ENCODE measurements at regions not wholly inside any gene's neighbourhood (a gene's known extent, or its start where the extent isn't known, plus 50 kb on each side); places are given as distances from the start of the nearest gene placed in this dataset.

DNA sequence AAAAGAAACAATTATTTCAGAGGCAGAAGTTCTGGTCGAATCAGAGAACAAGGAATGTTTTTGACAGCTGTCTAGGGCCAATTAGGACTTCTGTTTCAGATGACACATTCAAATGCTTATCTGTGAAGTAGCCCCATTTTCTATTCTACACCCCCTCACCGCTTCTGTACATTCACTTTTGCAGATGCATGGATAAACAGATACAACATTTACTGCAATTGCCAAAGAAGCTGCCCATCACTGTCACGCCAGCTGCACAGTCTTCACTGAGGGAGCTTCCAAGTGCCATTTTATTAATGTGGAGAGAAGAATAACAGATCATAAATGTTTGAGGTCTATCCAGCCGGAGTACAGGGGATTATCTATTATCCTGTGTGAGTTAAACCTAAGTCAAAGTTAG lies 426.8 kb upstream of the ARID1B start:
- DNase-seq: no peak

GRCh38 chr6:156348849-156349248 lies 428.3 kb upstream of the ARID1B start:
- DNase-seq: no peak

DNA sequence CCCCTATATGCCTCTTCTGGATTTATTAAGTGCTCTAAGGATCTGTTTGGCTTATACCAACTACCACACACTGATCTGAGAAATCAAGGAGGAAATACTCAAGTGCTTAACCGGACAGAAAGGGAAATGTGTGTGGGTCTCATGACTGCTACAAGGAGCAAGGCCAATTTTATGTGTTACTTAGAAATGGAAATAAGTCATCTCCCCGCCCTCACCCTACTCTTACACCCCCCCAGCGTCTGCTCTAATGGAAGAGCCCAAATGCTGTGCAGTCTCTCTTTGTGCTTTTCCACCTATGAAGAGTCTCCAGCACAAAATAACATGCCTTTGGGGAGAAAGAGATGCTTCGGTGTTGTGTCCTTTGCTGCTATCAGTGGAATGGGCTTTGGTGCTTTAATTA lies 428.8 kb upstream of the ARID1B start:
- DNase-seq: no peak

DNA sequence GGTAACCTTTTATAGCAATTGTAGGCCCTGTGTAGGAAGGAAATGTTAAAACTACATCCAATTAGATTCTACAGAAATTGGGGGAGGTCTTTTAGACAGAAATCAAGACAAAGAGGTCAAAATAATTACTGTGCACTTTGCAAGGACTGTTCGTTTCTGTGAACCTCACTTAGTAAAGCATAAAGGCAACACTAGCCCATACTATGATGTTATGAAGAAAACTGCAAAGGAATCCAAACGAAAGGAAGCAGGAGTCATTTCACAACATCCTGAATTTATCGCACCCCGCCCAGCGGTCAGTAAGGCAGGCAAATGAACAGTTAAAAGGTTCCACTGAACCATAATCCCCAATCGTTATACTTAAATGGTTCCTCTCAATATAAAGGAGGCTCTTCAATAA lies 429.5 kb upstream of the ARID1B start:
- DNase-seq: peak; percentile 2

DNA sequence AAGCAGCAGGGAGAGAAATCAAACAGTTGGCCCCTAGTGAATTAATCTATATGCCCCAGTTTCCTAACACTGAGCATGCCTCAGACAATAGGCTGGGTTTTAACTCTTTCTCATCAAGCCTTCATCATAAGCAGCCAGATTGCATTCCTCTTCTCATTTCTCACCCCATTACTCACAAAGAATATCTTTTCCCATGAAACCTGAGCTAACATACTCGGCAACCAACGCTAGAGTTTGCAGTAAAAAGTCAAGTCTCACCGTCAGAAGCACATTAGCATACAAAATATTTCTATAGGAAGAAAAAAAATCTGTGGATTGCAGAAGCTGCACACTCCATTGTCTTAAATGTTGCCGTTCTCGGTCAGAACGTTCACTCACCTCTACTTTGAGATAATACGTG lies 429.9 kb upstream of the ARID1B start:
- no peak for DNase-seq

GRCh38 chr6:156345700-156346099 lies 431.5 kb upstream of the ARID1B start:
- DNase-seq: no peak

- no peak for DNase-seq
Observed at GRCh38 chr6:156344491-156344890, 432.7 kb upstream of the ARID1B start.

DNA sequence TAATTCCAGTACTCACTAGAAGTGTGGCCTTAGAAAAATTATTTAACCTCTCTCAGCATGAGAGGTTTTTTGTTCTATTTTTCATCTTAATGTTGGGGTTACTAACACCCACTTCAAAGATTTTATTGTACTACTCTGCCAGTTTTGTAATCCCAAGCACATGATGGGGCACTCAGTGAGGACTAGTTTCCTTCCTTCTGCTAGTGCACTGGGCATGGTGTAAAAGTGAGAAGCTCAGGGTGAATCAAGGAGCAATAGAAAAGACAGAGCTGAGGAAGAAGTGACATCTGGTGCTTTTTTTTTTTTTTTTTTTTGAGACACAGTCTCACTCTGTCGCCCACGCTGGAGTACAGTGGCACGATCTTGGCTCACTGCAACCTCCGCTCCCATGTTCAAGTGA lies 439.4 kb upstream of the ARID1B start:
- no peak for DNase-seq

GRCh38 chr6:156336733-156337132 lies 440.4 kb upstream of the ARID1B start:
- DNase-seq: no peak

DNA sequence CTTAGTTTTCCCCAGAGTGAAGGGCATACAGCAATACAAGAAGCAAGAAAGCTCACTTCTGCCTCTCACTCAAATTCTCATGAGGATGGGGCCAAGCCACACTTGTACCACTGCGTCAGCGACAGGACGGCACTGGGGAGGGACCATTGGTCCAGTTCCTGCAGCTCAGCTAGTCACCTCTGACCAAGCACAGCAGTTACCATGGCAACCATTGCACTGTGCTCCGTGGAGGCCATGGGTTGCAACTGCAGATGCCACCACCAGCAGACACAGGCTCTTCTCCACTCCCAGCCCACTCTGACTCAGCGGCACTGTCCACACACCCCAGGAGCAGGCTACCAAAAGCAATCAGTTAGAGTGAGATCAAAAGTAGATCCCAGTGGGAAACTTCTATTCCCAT lies 441.1 kb upstream of the ARID1B start:
- no peak for DNase-seq

GRCh38 chr6:156334966-156335365 lies 442.2 kb upstream of the ARID1B start:
- DNase-seq: no peak

DNA sequence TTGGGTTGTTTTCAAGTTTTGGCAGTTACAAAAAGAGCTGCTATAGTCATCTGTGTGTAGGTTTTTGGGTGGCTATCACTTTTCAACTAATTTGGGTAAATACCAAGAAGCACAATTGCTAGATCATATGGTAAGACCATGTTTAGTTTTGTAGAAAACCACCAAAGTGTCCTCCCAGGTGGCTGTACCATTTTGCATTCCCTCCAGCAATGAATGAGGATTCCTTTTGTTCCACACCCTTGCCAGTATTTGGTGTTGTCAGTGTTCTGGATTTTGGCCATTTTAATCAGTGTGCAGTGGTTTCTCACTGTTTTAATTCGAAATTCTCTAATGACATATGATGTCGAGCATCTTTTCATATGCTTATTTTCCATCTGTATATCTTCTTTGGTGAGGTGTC lies 457.5 kb upstream of the ARID1B start:
- no peak for DNase-seq

GRCh38 chr6:156316583-156317125 lies 460.5 kb upstream of the ARID1B start:
- no peak for DNase-seq

DNA sequence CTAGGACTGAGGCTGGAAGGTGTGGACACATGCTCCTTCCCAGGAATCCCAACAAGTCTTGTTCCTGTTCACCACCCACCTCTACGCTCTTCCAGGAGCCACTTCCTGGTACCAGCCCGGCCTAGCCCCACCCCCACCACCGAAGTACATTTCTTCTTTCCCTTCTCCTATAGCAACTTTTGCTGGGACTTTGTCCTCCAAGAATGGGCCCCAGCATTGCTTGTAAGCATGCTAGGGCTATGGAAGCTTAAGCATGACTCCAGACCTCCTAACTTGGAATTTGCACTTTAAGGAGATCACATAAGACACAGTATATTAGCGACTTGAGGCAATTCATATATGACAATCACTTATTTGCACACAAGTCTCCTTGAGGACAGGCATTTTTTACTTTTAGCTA lies 462.0 kb upstream of the ARID1B start:
- no peak for DNase-seq

GRCh38 chr6:156313037-156313436 lies 464.1 kb upstream of the ARID1B start:
- no peak for DNase-seq

DNA sequence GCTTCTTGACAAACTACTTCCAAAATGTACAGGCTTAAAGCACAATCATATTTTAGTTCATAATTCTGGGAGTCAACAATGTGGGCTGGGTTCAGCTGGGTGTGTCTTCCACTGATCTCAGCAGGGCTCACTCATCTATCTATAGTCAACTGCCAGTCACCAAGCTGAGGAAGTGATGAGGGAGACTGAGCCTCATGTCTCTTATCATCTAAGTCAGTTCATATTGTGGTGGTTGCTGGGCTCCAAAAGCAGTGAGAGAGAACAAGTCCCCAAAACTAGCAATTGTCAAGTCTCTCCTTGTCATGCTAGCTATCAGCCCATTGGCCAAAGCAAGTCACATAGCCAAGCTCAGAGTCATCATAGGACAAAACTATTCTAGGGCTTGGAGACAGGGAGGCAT lies 465.9 kb upstream of the ARID1B start:
- DNase-seq: no peak

DNA sequence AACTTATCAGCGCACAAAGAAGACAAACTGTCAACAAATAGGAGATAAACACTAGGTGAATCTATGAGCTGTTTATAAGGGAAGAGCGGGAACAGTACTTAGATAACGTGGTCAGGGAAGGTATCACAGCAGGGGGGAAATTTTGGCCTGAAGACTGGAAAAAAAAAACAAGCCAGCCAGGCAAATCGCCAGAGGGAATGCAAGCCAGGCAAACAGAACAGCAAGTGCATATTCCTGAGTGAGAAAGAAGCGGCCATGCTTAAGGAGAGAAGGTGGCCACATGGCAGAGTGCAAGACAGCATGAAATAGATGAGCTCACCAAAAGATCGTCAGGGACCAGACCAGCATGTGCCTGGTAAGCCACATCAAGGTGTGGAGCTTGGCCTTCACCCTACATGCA lies 466.5 kb upstream of the ARID1B start:
- no peak for DNase-seq

DNA sequence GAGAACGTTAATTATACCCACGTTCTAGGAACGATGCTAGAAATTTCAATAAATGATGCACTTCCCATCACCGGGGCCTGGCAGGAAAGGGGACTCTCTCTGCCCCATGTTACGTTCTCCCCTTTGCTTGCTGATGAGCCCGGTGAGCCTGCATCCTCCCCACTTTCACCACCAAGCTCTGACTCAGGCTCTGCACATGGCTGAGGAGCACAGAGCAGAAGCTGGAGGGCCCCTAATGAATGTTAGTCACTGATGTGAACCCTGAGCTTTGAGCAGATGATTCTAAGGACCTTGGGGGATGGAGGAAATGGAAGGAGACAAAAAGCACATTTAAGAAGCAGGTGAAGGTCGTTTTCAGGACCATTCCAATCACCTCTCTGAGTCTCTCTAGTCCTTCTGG lies 468.2 kb upstream of the ARID1B start:
- no peak for DNase-seq

DNA sequence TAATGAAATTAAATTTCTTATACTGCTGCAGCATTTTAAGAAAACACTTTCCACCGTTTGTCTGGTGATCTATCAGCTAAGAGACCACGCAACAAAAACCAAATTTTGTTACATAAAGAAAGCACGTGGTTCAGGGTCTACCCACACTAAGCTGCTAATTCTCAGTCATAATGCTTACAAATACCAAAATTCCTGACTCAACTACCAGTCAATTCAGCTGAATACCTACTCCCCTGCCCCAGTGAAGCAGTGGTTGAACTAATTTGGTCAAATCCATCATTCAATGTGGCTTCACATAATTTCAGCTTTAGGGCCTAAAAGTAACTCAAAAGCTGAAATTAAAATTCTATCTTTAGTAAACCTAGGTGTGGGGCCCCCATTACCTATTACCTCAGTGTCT lies 468.6 kb upstream of the ARID1B start:
- DNase-seq: no peak

GRCh38 chr6:156306531-156306930 lies 470.6 kb upstream of the ARID1B start:
- DNase-seq: no peak

DNA sequence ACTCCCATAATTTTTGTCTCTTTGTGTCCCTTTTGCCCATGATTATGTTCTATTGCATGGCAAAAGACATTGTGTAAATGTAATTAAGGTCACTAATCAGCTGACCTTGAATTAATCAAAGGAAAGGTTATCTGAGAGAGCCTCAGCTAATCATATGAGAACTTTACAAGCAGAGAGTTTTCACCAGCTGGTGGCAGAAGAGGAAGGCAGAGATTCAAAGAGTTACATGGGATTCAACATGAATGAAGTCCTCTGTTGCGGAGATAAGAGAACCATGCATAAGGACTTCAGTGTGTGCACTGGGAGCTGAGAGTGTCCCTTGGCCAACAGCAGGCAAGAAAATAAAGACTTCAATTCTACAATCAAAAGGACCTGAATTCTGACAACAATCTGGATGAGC lies 494.1 kb upstream of the ARID1B start:
- DNase-seq: no peak

GRCh38 chr6:156282087-156282486 lies 495.1 kb upstream of the ARID1B start:
- no peak for DNase-seq

GRCh38 chr6:156281266-156281665 lies 495.9 kb upstream of the ARID1B start:
- no peak for DNase-seq

- no peak for DNase-seq
Observed at GRCh38 chr6:156280065-156280464, 497.1 kb upstream of the ARID1B start.

DNA sequence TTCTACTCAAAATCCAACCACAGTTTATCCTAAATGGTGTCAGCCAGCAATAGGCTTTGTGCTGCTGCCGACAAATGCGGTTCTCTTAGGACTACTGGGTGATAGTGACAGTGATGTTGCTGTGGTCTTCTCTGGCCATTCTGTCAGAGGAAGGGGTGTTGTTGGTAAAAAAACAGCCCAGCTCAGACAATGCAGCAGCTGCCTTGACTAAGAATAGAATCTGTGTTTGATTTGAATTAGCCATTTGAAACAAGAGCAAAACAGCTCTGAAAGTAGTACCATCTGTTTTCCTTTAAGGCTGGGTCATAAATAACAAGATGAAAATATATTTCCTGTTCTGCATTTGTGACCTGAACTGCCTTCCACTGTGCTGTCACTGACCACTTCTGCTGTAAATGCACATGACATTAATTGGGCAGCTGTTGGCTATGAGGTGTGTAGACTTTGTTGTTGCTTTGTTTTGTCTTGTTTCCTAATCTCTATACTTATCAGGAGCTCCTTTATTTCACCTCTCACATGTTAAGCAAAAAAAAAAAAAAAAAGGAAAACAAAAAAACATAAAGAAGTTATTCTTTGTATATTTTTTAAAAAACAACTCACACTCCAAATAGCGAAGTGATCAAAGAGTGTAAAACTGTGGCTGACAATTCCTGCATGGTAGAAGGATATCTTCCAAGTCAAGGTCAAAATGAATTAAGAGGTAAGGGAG lies 497.8 kb upstream of the ARID1B start:
- DNase-seq: peak; percentile 71

Data from skin of body (tissue), 1 donor.